ENCODE measurements at regions not wholly inside any gene's neighbourhood (a gene's known extent, or its start where the extent isn't known, plus 50 kb on each side); places are given as distances from the start of the nearest gene placed in this dataset.

DNA sequence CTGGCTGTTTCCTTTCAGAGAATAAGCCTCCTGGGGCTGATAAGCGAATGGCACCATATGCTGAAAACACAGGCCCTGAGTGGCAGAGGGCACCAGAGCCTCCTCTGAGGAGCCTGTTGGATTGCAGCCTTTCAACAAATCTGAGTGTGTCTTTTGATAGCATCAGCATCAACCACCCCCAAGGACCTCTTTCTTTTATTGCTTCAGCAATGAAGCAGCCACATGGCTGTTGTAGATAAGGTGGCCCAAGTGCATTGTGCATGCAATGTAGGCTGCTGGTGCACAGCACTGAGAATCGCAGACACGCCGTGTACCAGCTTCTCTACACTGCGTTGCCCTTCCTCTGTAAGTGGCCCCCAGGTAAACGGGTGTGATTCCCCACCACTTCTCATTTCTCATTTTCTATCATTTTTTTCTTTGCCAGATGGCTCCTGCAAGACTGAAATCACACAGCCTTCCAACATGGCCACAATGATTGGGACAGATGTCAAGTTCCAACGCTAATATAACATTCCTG, 191.7 kb downstream of the DAD1 start:
- no peak for TF ChIP-seq MAFK (IDR thresholded peaks at IDR 0.05; ENCODE audit: low read depth, low read length)
- TF ChIP-seq RAD21 (IDR thresholded peaks at IDR 0.05; ENCODE audit: low read length): no peak
- no peak for TF ChIP-seq MAZ (IDR thresholded peaks at IDR 0.05; ENCODE audit: borderline replicate concordance, low read depth, low read length)
- TF ChIP-seq POLR2A (IDR thresholded peaks at IDR 0.05; ENCODE audit: low read depth, low read length): no peak
- no peak for TF ChIP-seq ELK1 (IDR thresholded peaks at IDR 0.05; ENCODE audit: borderline replicate concordance, low read depth, low read length)
- no peak for TF ChIP-seq MXI1 (IDR thresholded peaks at IDR 0.05; ENCODE audit: borderline replicate concordance, low read depth, low read length)
- TF ChIP-seq RCOR1 (IDR thresholded peaks at IDR 0.05; ENCODE audit: insufficient replicate concordance, low read length): no peak
- TF ChIP-seq FOS (IDR thresholded peaks at IDR 0.05; ENCODE audit: low read depth, low read length): no peak
- TF ChIP-seq SMC3 (IDR thresholded peaks at IDR 0.05; ENCODE audit: low read depth, low read length): no peak
- no peak for TF ChIP-seq CHD1 (IDR thresholded peaks at IDR 0.05; ENCODE audit: low read depth, low read length)
- TF ChIP-seq BHLHE40 (IDR thresholded peaks at IDR 0.05; ENCODE audit: low read depth, low read length): no peak
- TF ChIP-seq, protein P1, sequence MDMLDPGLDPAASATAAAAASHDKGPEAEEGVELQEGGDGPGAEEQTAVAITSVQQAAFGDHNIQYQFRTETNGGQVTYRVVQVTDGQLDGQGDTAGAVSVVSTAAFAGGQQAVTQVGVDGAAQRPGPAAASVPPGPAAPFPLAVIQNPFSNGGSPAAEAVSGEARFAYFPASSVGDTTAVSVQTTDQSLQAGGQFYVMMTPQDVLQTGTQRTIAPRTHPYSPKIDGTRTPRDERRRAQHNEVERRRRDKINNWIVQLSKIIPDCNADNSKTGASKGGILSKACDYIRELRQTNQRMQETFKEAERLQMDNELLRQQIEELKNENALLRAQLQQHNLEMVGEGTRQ (IDR thresholded peaks at IDR 0.05; ENCODE audit: low read depth, low read length): no peak
- no peak for TF ChIP-seq CTCF (conservative IDR thresholded peaks at IDR 0.05; ENCODE audit: low read depth, low read length)
- no peak for TF ChIP-seq NFE2L2 (IDR thresholded peaks at IDR 0.05; ENCODE audit: low read depth, low read length)
- no peak for TF ChIP-seq RFX5 (IDR thresholded peaks at IDR 0.05; ENCODE audit: low read depth, low read length)
- ATAC-seq (ENCODE audit: low read depth) (no peak), DNase-seq (no peak)
- Histone ChIP-seq H2BK120ac (ENCODE audit: low read depth, low read length) (no peak overlapping the region), H3K79me1 (ENCODE audit: low read depth in 1 of 2, low read length in 2 of 2) (no peaks in the 10 kb centered on the region), H3K27me3 (ENCODE audit: control insufficient read depth, insufficient read depth, low read length) (peaks cover 59% of the 10 kb centered on the region), H3K9ac (ENCODE audit: low read depth, low read length) (no peak overlapping the region), H4K20me1 (ENCODE audit: insufficient read depth, low read length) (no peaks in the 10 kb centered on the region), H3K4me3 (ENCODE audit: insufficient read depth, low read depth, low read length) (no peak overlapping the region), H2BK15ac (ENCODE audit: low read depth, low read length) (no peak overlapping the region), H2BK20ac (ENCODE audit: low read depth, low read length) (no peak overlapping the region), H3K9me1 (ENCODE audit: insufficient read depth, low read length) (no peaks in the 10 kb centered on the region), H3K23ac (ENCODE audit: low read depth, low read length) (no peak overlapping the region), H3K9me3 (ENCODE audit: control insufficient read depth, insufficient read depth, low read length) (no peaks in the 10 kb centered on the region), H3K4me1 (ENCODE audit: control insufficient read depth, insufficient read depth, low read length) (no peaks in the 10 kb centered on the region), H3K4me2 (ENCODE audit: low read depth, low read length) (no peak overlapping the region), H3K14ac (replicated peaks; ENCODE audit: low read depth, low read length) (no peak overlapping the region), H2AK9ac (replicated peaks; ENCODE audit: low read depth, low read length, poor library complexity) (no peak overlapping the region), H3K18ac (ENCODE audit: low read depth, low read length) (no peak overlapping the region), H2AK5ac (ENCODE audit: low read depth, low read length) (no peak overlapping the region), H4K91ac (ENCODE audit: insufficient read depth, low read depth, low read length) (no peak overlapping the region), H3K36me3 (ENCODE audit: control insufficient read depth, insufficient read depth, low read length) (no peaks in the 10 kb centered on the region), H3K4ac (ENCODE audit: low read depth, low read length) (no peak overlapping the region), H3K56ac (ENCODE audit: extremely low read depth, insufficient read depth, low read length) (no peak overlapping the region), H4K8ac (ENCODE audit: low read depth in 2 of 2, low read length in 2 of 2) (no peak overlapping the region), H2AFZ (replicated peaks; ENCODE audit: low read length, poor library complexity) (no peak overlapping the region), H4K5ac (ENCODE audit: low read depth, low read length) (no peak overlapping the region), H3K27ac (ENCODE audit: insufficient read depth, low read length) (no peak overlapping the region), H2BK5ac (ENCODE audit: low read depth, low read length, poor library complexity, severe bottlenecking) (no peak overlapping the region)
- in situ Hi-C loops (cut with MboI; ENCODE audit: low sequenced_read_pairs) (loop anchor here (10.0 to 25.0 kb wide), 2 partner anchors 258 to 465 kb away; partner anchors contain the start of gene LRP10), intact Hi-C loops (cut with micrococcal nuclease) (no loop called here), dilution Hi-C loops (cut with HindIII; ENCODE audit: low sequenced_read_pairs, unreplicated experiment) (no loop called here)
- ChIA-PET POLR2A (ENCODE audit: unreplicated experiment) (no interaction called here), CTCF (no interaction called here)
- BruUV-seq (replicated peaks): no TSS peak
- 91% methylated on average over 5 of the region's 7 CpGs; no CpG with 5 or more reads in 1 of the 2 experiments for WGBS, 2 experiments (ENCODE audit: extremely low coverage in 2 of 2, insufficient read length in 1 of 2)

Measured in IMR-90 (cell line).